ENCODE measurements at regions not wholly inside any gene's neighbourhood (a gene's known extent, or its start where the extent isn't known, plus 50 kb on each side); places are given as distances from the start of the nearest gene placed in this dataset.

GRCh38 chr4:120207021-120207420, 140.4 kb upstream of the MAD2L1 start:
- Histone ChIP-seq H2AK5ac (ENCODE audit: low read depth, low read length) (no peak overlapping the region), H2AK9ac (replicated peaks; ENCODE audit: low read depth, low read length, poor library complexity) (no peak overlapping the region), H3K4ac (ENCODE audit: low read depth, low read length) (no peak overlapping the region), H3K56ac (ENCODE audit: extremely low read depth, insufficient read depth, low read length) (no peak overlapping the region), H3K9me1 (ENCODE audit: insufficient read depth, low read length) (no peaks in the 10 kb centered on the region), H4K5ac (ENCODE audit: low read depth, low read length) (no peak overlapping the region), H2BK5ac (ENCODE audit: low read depth, low read length, poor library complexity, severe bottlenecking) (no peak overlapping the region), H3K4me1 (ENCODE audit: control insufficient read depth, insufficient read depth, low read length) (no peaks in the 10 kb centered on the region), H3K9ac (ENCODE audit: low read depth, low read length) (no peak overlapping the region), H3K9me3 (ENCODE audit: control insufficient read depth, insufficient read depth, low read length) (no peaks in the 10 kb centered on the region), H3K4me2 (ENCODE audit: low read depth, low read length) (no peak overlapping the region), H3K27me3 (ENCODE audit: control insufficient read depth, insufficient read depth, low read length) (no peaks in the 10 kb centered on the region), H2BK15ac (ENCODE audit: low read depth, low read length) (no peak overlapping the region), H4K20me1 (ENCODE audit: insufficient read depth, low read length) (no peaks in the 10 kb centered on the region), H2BK20ac (ENCODE audit: low read depth, low read length) (no peak overlapping the region), H3K18ac (ENCODE audit: low read depth, low read length) (no peak overlapping the region), H3K36me3 (ENCODE audit: control insufficient read depth, insufficient read depth, low read length) (no peaks in the 10 kb centered on the region), H3K27ac (ENCODE audit: insufficient read depth, low read length) (no peak overlapping the region), H3K4me3 (ENCODE audit: insufficient read depth, low read depth, low read length) (no peak overlapping the region), H3K23ac (ENCODE audit: low read depth, low read length) (no peak overlapping the region), H2AFZ (replicated peaks; ENCODE audit: low read length, poor library complexity) (no peak overlapping the region), H3K14ac (replicated peaks; ENCODE audit: low read depth, low read length) (no peak overlapping the region), H4K91ac (ENCODE audit: insufficient read depth, low read depth, low read length) (no peak overlapping the region), H3K79me1 (ENCODE audit: low read depth in 1 of 2, low read length in 2 of 2) (no peaks in the 10 kb centered on the region), H2BK120ac (ENCODE audit: low read depth, low read length) (no peak overlapping the region), H4K8ac (ENCODE audit: low read depth in 2 of 2, low read length in 2 of 2) (no peak overlapping the region)
- WGBS, 2 experiments (ENCODE audit: extremely low coverage in 2 of 2, insufficient read length in 1 of 2), result no CpG with 5 or more reads among the region's 3 CpGs
- in situ Hi-C loops (cut with MboI; ENCODE audit: low sequenced_read_pairs) (no loop called here), dilution Hi-C loops (cut with HindIII; ENCODE audit: low sequenced_read_pairs, unreplicated experiment) (no loop called here), intact Hi-C loops (cut with micrococcal nuclease) (no loop called here)
- TF ChIP-seq USF2 (IDR thresholded peaks at IDR 0.05; ENCODE audit: low read depth, low read length) (no peak), ELK1 (IDR thresholded peaks at IDR 0.05; ENCODE audit: borderline replicate concordance, low read depth, low read length) (no peak), CEBPB (IDR thresholded peaks at IDR 0.05; ENCODE audit: low read depth, low read length) (no peak), RFX5 (IDR thresholded peaks at IDR 0.05; ENCODE audit: low read depth, low read length) (no peak), NFE2L2 (IDR thresholded peaks at IDR 0.05; ENCODE audit: low read depth, low read length) (no peak), SMC3 (IDR thresholded peaks at IDR 0.05; ENCODE audit: low read depth, low read length) (no peak), RCOR1 (IDR thresholded peaks at IDR 0.05; ENCODE audit: insufficient replicate concordance, low read length) (no peak), CHD1 (IDR thresholded peaks at IDR 0.05; ENCODE audit: low read depth, low read length) (no peak), FOS (IDR thresholded peaks at IDR 0.05; ENCODE audit: low read depth, low read length) (no peak), MXI1 (IDR thresholded peaks at IDR 0.05; ENCODE audit: borderline replicate concordance, low read depth, low read length) (no peak), MAZ (IDR thresholded peaks at IDR 0.05; ENCODE audit: borderline replicate concordance, low read depth, low read length) (no peak), RAD21 (IDR thresholded peaks at IDR 0.05; ENCODE audit: low read length) (no peak), CTCF (conservative IDR thresholded peaks at IDR 0.05; ENCODE audit: low read depth, low read length) (no peak), POLR2A (IDR thresholded peaks at IDR 0.05; ENCODE audit: low read depth, low read length) (no peak), MAFK (IDR thresholded peaks at IDR 0.05; ENCODE audit: low read depth, low read length) (no peak), BHLHE40 (IDR thresholded peaks at IDR 0.05; ENCODE audit: low read depth, low read length) (no peak)
- ChIA-PET POLR2A (ENCODE audit: unreplicated experiment) (interaction anchor here (0.6 kb wide), 1 partner anchor 60 kb away, joined by 8 read pairs; no protein-coding TSS in a partner anchor), CTCF (interaction anchor here (0.6 to 1.5 kb wide), 2 partner anchors 13 to 262 kb away, joined by 3 read pairs; no protein-coding TSS in a partner anchor)
- BruUV-seq (replicated peaks), result no TSS peak
- ATAC-seq (ENCODE audit: low read depth), result no peak
- no peak for DNase-seq

All from IMR-90 (cell line).